Activated naive CD4-positive, alpha-beta T cell treated with anti-CD3 and anti-CD28 coated beads, Interleukin-2, amount 10 ng/mL, durations not matched to agents 7 days and 5 days (primary cell): ENCODE measurements at regions not wholly inside any gene's neighbourhood (a gene's known extent, or its start where the extent isn't known, plus 50 kb on each side); places are given as distances from the start of the nearest gene placed in this dataset.

Source experiments
- CTCF ChIA-PET: fragments of 350-600 bp; sonication (Branson Sonifier 250); formaldehyde crosslinking; loops from one replicate; lab custom pipeline; 2021; ENCODE audit warnings: antibody characterized with exemption; lab: Charles Lee
- DNase-seq: peaks from one replicate; pipeline ENCODE4 v3.0.0-alpha.2; 2020
- H3K27ac Mint-ChIP-seq: one replicate; pipeline ENCODE4 v1.8.0; 2021; ENCODE audit warnings: mild to moderate bottlenecking, moderate library complexity, mixed read lengths
- H3K27me3 Mint-ChIP-seq: one replicate; pipeline ENCODE4 v1.8.0; 2021; ENCODE audit warnings: mild to moderate bottlenecking, mixed read lengths
- H3K36me3 Mint-ChIP-seq: one replicate; pipeline ENCODE4 v1.8.0; 2021; ENCODE audit warnings: mixed read lengths
- H3K4me1 Mint-ChIP-seq: one replicate; pipeline ENCODE4 v1.8.0; 2021; ENCODE audit warnings: mixed read lengths
- H3K4me3 Mint-ChIP-seq: one replicate; pipeline ENCODE4 v1.8.0; 2021; ENCODE audit warnings: mild to moderate bottlenecking, moderate library complexity, mixed read lengths
- H3K9me3 Mint-ChIP-seq: one replicate; pipeline ENCODE4 v1.8.0; 2021; ENCODE audit warnings: mixed read lengths

- H3K27ac Mint-ChIP-seq, result no peak overlapping the region
- H3K4me1 Mint-ChIP-seq, result no peaks in the 10 kb centered on the region
- H3K4me3 Mint-ChIP-seq, result no peak overlapping the region
- CTCF ChIA-PET, result no interaction called here
- no peaks in the 10 kb centered on the region for H3K36me3 Mint-ChIP-seq
- H3K27me3 Mint-ChIP-seq, result no peaks in the 10 kb centered on the region
- H3K9me3 Mint-ChIP-seq, result peaks cover 5% of the 10 kb centered on the region
- no peak for DNase-seq
Observed at GRCh38 chr2:76391678-76392077, 681.0 kb upstream of the GCFC2 start.

- Mint-ChIP-seq H3K36me3 (no peaks in the 10 kb centered on the region), H3K27ac (no peak overlapping the region), H3K27me3 (no peaks in the 10 kb centered on the region), H3K4me3 (no peak overlapping the region), H3K9me3 (peaks cover 7% of the 10 kb centered on the region), H3K4me1 (no peaks in the 10 kb centered on the region)
- CTCF ChIA-PET, result no interaction called here
- DNase-seq, result no peak
Observed at GRCh38 chr2:76387294-76387693, 676.6 kb upstream of the GCFC2 start.

- DNase-seq, result no peak
- Mint-ChIP-seq H3K9me3 (peaks cover 6% of the 10 kb centered on the region), H3K27me3 (no peaks in the 10 kb centered on the region), H3K4me1 (no peaks in the 10 kb centered on the region), H3K27ac (no peak overlapping the region), H3K4me3 (no peak overlapping the region), H3K36me3 (no peaks in the 10 kb centered on the region)
- CTCF ChIA-PET, result no interaction called here
Observed at GRCh38 chr2:76385943-76386342, 675.2 kb upstream of the GCFC2 start.

- Mint-ChIP-seq H3K9me3 (peaks cover 2% of the 10 kb centered on the region), H3K27me3 (no peaks in the 10 kb centered on the region), H3K4me1 (no peaks in the 10 kb centered on the region), H3K4me3 (no peak overlapping the region), H3K36me3 (no peaks in the 10 kb centered on the region), H3K27ac (no peak overlapping the region)
- CTCF ChIA-PET, result no interaction called here
- no peak for DNase-seq
Observed at GRCh38 chr2:76381624-76382023, 670.9 kb upstream of the GCFC2 start.

- no peaks in the 10 kb centered on the region for H3K27me3 Mint-ChIP-seq
- CTCF ChIA-PET, result no interaction called here
- no peaks in the 10 kb centered on the region for H3K36me3 Mint-ChIP-seq
- H3K4me3 Mint-ChIP-seq, result no peak overlapping the region
- H3K9me3 Mint-ChIP-seq, result no peaks in the 10 kb centered on the region
- H3K27ac Mint-ChIP-seq, result no peak overlapping the region
- H3K4me1 Mint-ChIP-seq, result no peaks in the 10 kb centered on the region
- DNase-seq, result no peak
Observed at GRCh38 chr2:76378140-76378539, 667.4 kb upstream of the GCFC2 start.

GRCh38 chr2:76341439-76341838, 630.7 kb upstream of the GCFC2 start:
- Mint-ChIP-seq H3K27ac (no peak overlapping the region), H3K4me1 (no peaks in the 10 kb centered on the region), H3K4me3 (no peak overlapping the region), H3K9me3 (peaks cover 3% of the 10 kb centered on the region), H3K36me3 (no peaks in the 10 kb centered on the region), H3K27me3 (no peaks in the 10 kb centered on the region)
- no peak for DNase-seq
- CTCF ChIA-PET, result no interaction called here

- no peaks in the 10 kb centered on the region for H3K27me3 Mint-ChIP-seq
- no peaks in the 10 kb centered on the region for H3K4me1 Mint-ChIP-seq
- no peak for DNase-seq
- peaks cover 15% of the 10 kb centered on the region for H3K9me3 Mint-ChIP-seq
- CTCF ChIA-PET, result no interaction called here
- H3K4me3 Mint-ChIP-seq, result no peak overlapping the region
- H3K27ac Mint-ChIP-seq, result no peak overlapping the region
- H3K36me3 Mint-ChIP-seq, result no peaks in the 10 kb centered on the region
Observed at GRCh38 chr2:76332871-76333270, 622.2 kb upstream of the GCFC2 start.

GRCh38 chr2:76330865-76331264, 620.1 kb upstream of the GCFC2 start:
- CTCF ChIA-PET, result no interaction called here
- Mint-ChIP-seq H3K36me3 (no peaks in the 10 kb centered on the region), H3K27ac (no peak overlapping the region), H3K27me3 (no peaks in the 10 kb centered on the region), H3K9me3 (peaks cover 15% of the 10 kb centered on the region), H3K4me3 (no peak overlapping the region), H3K4me1 (no peaks in the 10 kb centered on the region)
- no peak for DNase-seq

GRCh38 chr2:76326636-76327035, 615.9 kb upstream of the GCFC2 start:
- no peak for DNase-seq
- Mint-ChIP-seq H3K4me1 (no peaks in the 10 kb centered on the region), H3K27ac (no peak overlapping the region), H3K4me3 (no peak overlapping the region), H3K27me3 (no peaks in the 10 kb centered on the region), H3K9me3 (peaks cover 8% of the 10 kb centered on the region), H3K36me3 (no peaks in the 10 kb centered on the region)
- CTCF ChIA-PET, result no interaction called here

- Mint-ChIP-seq H3K4me1 (no peaks in the 10 kb centered on the region), H3K4me3 (no peak overlapping the region), H3K9me3 (peaks cover 1% of the 10 kb centered on the region), H3K36me3 (no peaks in the 10 kb centered on the region), H3K27ac (no peak overlapping the region), H3K27me3 (no peaks in the 10 kb centered on the region)
- CTCF ChIA-PET, result no interaction called here
- DNase-seq, result no peak
Observed at GRCh38 chr2:76323381-76323780, 612.7 kb upstream of the GCFC2 start.

- CTCF ChIA-PET, result no interaction called here
- H3K9me3 Mint-ChIP-seq, result peaks cover 7% of the 10 kb centered on the region
- no peaks in the 10 kb centered on the region for H3K4me1 Mint-ChIP-seq
- H3K27ac Mint-ChIP-seq, result no peak overlapping the region
- no peak overlapping the region for H3K4me3 Mint-ChIP-seq
- H3K36me3 Mint-ChIP-seq, result no peaks in the 10 kb centered on the region
- DNase-seq, result no peak
- H3K27me3 Mint-ChIP-seq, result no peaks in the 10 kb centered on the region
Observed at GRCh38 chr2:76320716-76321115, 610.0 kb upstream of the GCFC2 start.

- H3K27me3 Mint-ChIP-seq, result no peaks in the 10 kb centered on the region
- CTCF ChIA-PET, result no interaction called here
Observed at GRCh38 chr2:76318848-76319360, 608.2 kb upstream of the GCFC2 start.

GRCh38 chr2:76316691-76317090, 606.0 kb upstream of the GCFC2 start:
- no peak overlapping the region for H3K27ac Mint-ChIP-seq
- no peak for DNase-seq
- H3K4me1 Mint-ChIP-seq, result no peaks in the 10 kb centered on the region
- CTCF ChIA-PET, result no interaction called here
- H3K4me3 Mint-ChIP-seq, result no peak overlapping the region
- H3K27me3 Mint-ChIP-seq, result no peaks in the 10 kb centered on the region
- H3K36me3 Mint-ChIP-seq, result no peaks in the 10 kb centered on the region
- H3K9me3 Mint-ChIP-seq, result peaks cover 16% of the 10 kb centered on the region

More at GRCh38 chr2:76318848-76319360, 608.2 kb upstream of the GCFC2 start:
- Mint-ChIP-seq H3K9me3 (peaks cover 15% of the 10 kb centered on the region), H3K4me3 (no peak overlapping the region), H3K4me1 (no peaks in the 10 kb centered on the region), H3K36me3 (no peaks in the 10 kb centered on the region), H3K27ac (no peak overlapping the region)
- DNase-seq, result no peak

GRCh38 chr2:76314271-76315020, 603.7 kb upstream of the GCFC2 start:
- peaks cover 21% of the 10 kb centered on the region for H3K9me3 Mint-ChIP-seq
- H3K4me3 Mint-ChIP-seq, result no peak overlapping the region
- H3K4me1 Mint-ChIP-seq, result no peaks in the 10 kb centered on the region

GRCh38 chr2:76312236-76312635, 601.5 kb upstream of the GCFC2 start:
- no peak for DNase-seq
- Mint-ChIP-seq H3K4me1 (no peaks in the 10 kb centered on the region), H3K27me3 (no peaks in the 10 kb centered on the region), H3K9me3 (peaks cover 21% of the 10 kb centered on the region), H3K27ac (no peak overlapping the region), H3K4me3 (no peak overlapping the region), H3K36me3 (no peaks in the 10 kb centered on the region)
- CTCF ChIA-PET, result no interaction called here

More at GRCh38 chr2:76314271-76315020, 603.7 kb upstream of the GCFC2 start:
- CTCF ChIA-PET, result no interaction called here
- Mint-ChIP-seq H3K27me3 (no peaks in the 10 kb centered on the region), H3K36me3 (no peaks in the 10 kb centered on the region), H3K27ac (no peak overlapping the region)
- DNase-seq, result no peak
